ENCODE measurements at regions not wholly inside any gene's neighbourhood (a gene's known extent, or its start where the extent isn't known, plus 50 kb on each side); places are given as distances from the start of the nearest gene placed in this dataset.

- intact Hi-C loops (cut with micrococcal nuclease) (no loop called here), dilution Hi-C loops (cut with MboI; ENCODE audit: extremely low pct_ligation_motif_present, low sequenced_read_pairs) (no loop called here)
- DNase-seq (ENCODE audit: low read depth, low spot score) (no peak), FAIRE-seq (no peak)
- Histone ChIP-seq H3K4me3 (replicated peaks in 1 of 3; ENCODE audit: insufficient read depth in 1 of 3, low read depth in 1 of 3, low read length in 3 of 3) (no peak overlapping the region), H3K4me2 (ENCODE audit: insufficient read depth, low read length) (no peak overlapping the region), H3K36me3 (ENCODE audit: control insufficient read depth in 2 of 2, extremely low read depth in 1 of 2, insufficient read depth in 2 of 2, low read length in 2 of 2) (no peaks in the 10 kb centered on the region), H3K4me1 (ENCODE audit: control insufficient read depth, extremely low read depth, insufficient read depth, low read length) (peaks cover 3% of the 10 kb centered on the region), H3K9ac (replicated peaks; ENCODE audit: extremely low read depth, insufficient read depth, low read length) (no peak overlapping the region), H3K9me3 (replicated peaks; ENCODE audit: control insufficient read depth, insufficient read depth, low read length) (no peaks in the 10 kb centered on the region), H2AFZ (ENCODE audit: low read depth, low read length) (no peak overlapping the region), H3K9me1 (replicated peaks; ENCODE audit: control insufficient read depth, extremely low read depth, insufficient read depth, low read length) (no peaks in the 10 kb centered on the region), H4K20me1 (replicated peaks; ENCODE audit: control insufficient read depth, extremely low read depth, insufficient read depth, low read length) (no peaks in the 10 kb centered on the region), H3K27me3 (ENCODE audit: control insufficient read depth in 2 of 2, insufficient read depth in 2 of 2, low read length in 2 of 2) (peaks cover 2 to 6% of the 10 kb centered on the region in 2 experiments), H3K79me2 (ENCODE audit: control insufficient read depth, insufficient read depth, low read length) (no peaks in the 10 kb centered on the region), H3K27ac (ENCODE audit: insufficient read depth, low read depth, low read length) (no peak overlapping the region)
- ChIA-PET POLR2A (no interaction called here), CTCF (interaction anchor here (2.4 to 11.6 kb wide), 4 partner anchors 26 to 188 kb away, joined by 9 to 399 read pairs (median 154); partner anchors contain the start of gene ABCC4)
- BruUV-seq (replicated peaks): no TSS peak
- TF ChIP-seq MAX (IDR thresholded peaks at IDR 0.05; ENCODE audit: insufficient read depth, insufficient read length) (no peak), POLR2AphosphoS5 (IDR thresholded peaks at IDR 0.05; ENCODE audit: insufficient read depth, low read depth, low read length) (no peak), FOS (IDR thresholded peaks at IDR 0.05; ENCODE audit: borderline replicate concordance, insufficient read depth, low read length) (no peak), MYC (IDR thresholded peaks at IDR 0.05; ENCODE audit: low read depth, low read length) (no peak), POLR2A (IDR thresholded peaks at IDR 0.05; ENCODE audit: low read depth, low read length) (no peak), GATA2 (IDR thresholded peaks at IDR 0.05; ENCODE audit: insufficient read depth, insufficient read length, low read depth, low read length) (no peak), JUN (IDR thresholded peaks at IDR 0.05; ENCODE audit: borderline replicate concordance, insufficient read depth, insufficient read length, low read depth) (no peak), EZH2 (IDR thresholded peaks at IDR 0.05; ENCODE audit: borderline replicate concordance, low read depth, low read length, severe bottlenecking) (no peak)
- TF ChIP-seq, protein P1, sequence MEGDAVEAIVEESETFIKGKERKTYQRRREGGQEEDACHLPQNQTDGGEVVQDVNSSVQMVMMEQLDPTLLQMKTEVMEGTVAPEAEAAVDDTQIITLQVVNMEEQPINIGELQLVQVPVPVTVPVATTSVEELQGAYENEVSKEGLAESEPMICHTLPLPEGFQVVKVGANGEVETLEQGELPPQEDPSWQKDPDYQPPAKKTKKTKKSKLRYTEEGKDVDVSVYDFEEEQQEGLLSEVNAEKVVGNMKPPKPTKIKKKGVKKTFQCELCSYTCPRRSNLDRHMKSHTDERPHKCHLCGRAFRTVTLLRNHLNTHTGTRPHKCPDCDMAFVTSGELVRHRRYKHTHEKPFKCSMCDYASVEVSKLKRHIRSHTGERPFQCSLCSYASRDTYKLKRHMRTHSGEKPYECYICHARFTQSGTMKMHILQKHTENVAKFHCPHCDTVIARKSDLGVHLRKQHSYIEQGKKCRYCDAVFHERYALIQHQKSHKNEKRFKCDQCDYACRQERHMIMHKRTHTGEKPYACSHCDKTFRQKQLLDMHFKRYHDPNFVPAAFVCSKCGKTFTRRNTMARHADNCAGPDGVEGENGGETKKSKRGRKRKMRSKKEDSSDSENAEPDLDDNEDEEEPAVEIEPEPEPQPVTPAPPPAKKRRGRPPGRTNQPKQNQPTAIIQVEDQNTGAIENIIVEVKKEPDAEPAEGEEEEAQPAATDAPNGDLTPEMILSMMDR (IDR thresholded peaks at IDR 0.05; ENCODE audit: extremely low read depth in 1 of 2, insufficient read depth in 1 of 2, low read depth in 1 of 2, low read length in 2 of 2): no peak
These were observed 77.4 kb upstream of the ABCC4 start for GRCh38 chr13:95378603-95379002.
